Progenitor cell of endocrine pancreas (in vitro differentiated cells): ENCODE measurements at regions not wholly inside any gene's neighbourhood (a gene's known extent, or its start where the extent isn't known, plus 50 kb on each side); places are given as distances from the start of the nearest gene placed in this dataset.

Experiments
- DNase-seq: peaks from one replicate; pipeline ENCODE4 v3.0.0; 2021; ENCODE audit warnings: low spot score; ENCODE audit not compliant: unreplicated experiment
- H3K27ac Mint-ChIP-seq: 2 replicates; pipeline ENCODE4 v1.8.0; 2021; ENCODE audit warnings: mild to moderate bottlenecking, moderate library complexity, mixed read lengths
- H3K27me3 Mint-ChIP-seq: 2 replicates; pipeline ENCODE4 v1.8.0; 2021; ENCODE audit warnings: mixed read lengths
- H3K36me3 Mint-ChIP-seq: 2 replicates; pipeline ENCODE4 v1.8.0; 2022; ENCODE audit warnings: mixed read lengths; ENCODE audit not compliant: insufficient read depth
- H3K4me1 Mint-ChIP-seq: 2 replicates; pipeline ENCODE4 v1.8.0; 2021; ENCODE audit warnings: low read depth, mixed read lengths
- H3K4me3 Mint-ChIP-seq: 2 replicates; pipeline ENCODE4 v1.8.0; 2021; ENCODE audit warnings: low read depth, mild to moderate bottlenecking, moderate library complexity, mixed read lengths
- H3K9me3 Mint-ChIP-seq: 2 replicates; pipeline ENCODE4 v1.8.0; 2021; ENCODE audit warnings: low read depth, mixed read lengths
- TF ChIP-seq, protein P1 (sequence below): fragments of 200-600 bp; sonication (generic); IDR thresholded peaks from one replicate; pipeline ENCODE4 v1.5.0; 2021; ENCODE audit warnings: antibody characterized with exemption, mild to moderate bottlenecking; ENCODE audit not compliant: unreplicated experiment

DNA sequence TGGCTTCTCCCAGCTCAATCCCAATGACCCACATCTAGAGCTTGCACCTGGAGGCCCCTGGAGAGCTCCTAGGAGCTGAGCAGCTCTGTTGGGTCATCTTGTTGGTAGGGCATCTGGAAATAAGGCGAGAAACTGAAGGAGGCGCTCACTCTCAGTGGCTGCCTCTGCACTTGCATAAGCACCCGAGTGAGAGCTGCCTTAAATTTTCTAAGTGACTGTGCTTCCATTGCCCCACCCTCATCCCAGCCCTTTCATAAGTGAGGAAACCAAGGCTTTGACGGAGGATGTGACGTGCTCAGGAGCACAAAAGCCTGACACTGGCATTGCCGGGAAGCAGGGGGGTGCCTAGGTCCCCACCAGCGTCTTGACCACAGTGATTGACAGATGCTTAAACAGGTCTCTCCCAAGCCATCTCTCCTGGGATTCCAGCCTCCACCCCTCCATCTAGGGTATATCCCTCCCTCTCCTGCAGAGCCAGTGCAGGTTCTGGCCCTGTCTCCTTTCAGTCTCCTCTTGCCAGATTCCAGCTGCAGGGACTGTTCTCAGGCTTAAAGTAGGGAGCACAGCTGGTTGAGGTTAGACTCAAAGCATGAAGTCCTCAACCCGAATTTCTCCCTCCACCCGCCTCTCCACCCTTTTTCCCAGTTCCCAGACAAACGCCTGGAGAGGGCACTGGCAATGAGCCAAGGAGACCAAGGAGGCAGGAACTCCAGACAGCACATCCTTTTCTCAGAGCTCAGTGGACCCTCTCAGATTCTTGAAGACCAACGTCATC is 113.7 kb downstream of the IRX5 start:
- Mint-ChIP-seq H3K4me1 (no peaks in the 10 kb centered on the region), H3K36me3 (no peaks in the 10 kb centered on the region), H3K4me3 (no peak overlapping the region), H3K9me3 (no peaks in the 10 kb centered on the region), H3K27me3 (peaks cover 28% of the 10 kb centered on the region), H3K27ac (no peak overlapping the region)
- DNase-seq = no peak
- TF ChIP-seq, protein P1, sequence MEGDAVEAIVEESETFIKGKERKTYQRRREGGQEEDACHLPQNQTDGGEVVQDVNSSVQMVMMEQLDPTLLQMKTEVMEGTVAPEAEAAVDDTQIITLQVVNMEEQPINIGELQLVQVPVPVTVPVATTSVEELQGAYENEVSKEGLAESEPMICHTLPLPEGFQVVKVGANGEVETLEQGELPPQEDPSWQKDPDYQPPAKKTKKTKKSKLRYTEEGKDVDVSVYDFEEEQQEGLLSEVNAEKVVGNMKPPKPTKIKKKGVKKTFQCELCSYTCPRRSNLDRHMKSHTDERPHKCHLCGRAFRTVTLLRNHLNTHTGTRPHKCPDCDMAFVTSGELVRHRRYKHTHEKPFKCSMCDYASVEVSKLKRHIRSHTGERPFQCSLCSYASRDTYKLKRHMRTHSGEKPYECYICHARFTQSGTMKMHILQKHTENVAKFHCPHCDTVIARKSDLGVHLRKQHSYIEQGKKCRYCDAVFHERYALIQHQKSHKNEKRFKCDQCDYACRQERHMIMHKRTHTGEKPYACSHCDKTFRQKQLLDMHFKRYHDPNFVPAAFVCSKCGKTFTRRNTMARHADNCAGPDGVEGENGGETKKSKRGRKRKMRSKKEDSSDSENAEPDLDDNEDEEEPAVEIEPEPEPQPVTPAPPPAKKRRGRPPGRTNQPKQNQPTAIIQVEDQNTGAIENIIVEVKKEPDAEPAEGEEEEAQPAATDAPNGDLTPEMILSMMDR = no peak

DNA sequence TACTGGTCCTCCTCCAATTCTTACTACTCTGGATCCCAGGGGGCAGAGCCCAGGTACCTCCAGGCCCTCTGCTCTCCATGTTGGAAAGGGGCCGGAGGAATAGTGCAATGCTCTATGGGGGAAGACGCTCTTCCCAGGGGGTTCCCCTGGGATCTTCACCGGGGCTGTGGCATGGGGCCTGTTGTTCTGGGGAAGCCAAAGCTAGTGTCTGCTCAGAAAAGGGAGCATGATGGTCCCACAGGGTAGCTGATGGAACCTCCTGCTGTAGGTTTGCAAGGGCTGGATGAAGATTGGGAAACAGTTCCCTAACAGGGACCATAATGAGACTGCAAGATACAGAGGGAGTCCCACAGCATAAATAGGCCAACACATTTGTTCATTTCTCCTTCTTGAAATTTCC is 114.7 kb downstream of the IRX5 start:
- Mint-ChIP-seq H3K9me3 (no peaks in the 10 kb centered on the region), H3K4me3 (no peak overlapping the region), H3K27me3 (peaks cover 30% of the 10 kb centered on the region), H3K27ac (no peak overlapping the region), H3K36me3 (no peaks in the 10 kb centered on the region), H3K4me1 (peaks cover 1% of the 10 kb centered on the region)
- TF ChIP-seq, protein P1 = no peak
- DNase-seq = no peak

DNA sequence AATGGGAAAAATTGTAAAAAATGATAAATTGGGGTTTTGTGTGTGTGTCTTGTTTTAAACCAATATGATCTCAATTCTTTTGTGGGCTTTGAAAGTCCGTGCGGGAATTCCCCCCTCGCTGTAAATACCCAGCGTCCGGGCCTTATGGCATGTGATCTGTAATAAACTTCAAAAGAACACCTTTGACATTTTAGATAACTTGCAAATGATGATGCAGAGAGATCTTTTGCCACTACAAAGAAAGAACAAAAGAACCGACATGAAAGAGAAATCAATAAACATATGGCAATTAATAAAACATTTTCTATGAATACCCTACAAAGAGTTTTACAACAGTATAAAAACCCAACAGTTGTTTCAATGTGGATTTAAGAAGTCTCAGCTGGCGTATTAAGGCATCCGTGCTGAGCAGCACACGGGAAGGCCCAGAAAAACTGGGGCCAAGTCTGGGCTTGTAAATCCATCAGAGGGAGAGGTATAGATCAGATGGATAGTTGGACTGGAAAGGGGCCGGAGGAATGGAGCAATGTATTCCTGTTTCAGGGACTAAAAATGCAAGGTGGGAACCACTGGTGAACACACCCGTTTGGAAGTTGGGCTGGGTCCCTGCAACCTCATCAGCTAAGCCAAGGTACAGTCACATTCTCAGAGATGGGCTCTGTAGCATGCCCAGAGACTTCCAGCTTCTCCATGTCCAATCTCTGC is 115.2 kb downstream of the IRX5 start:
- Mint-ChIP-seq H3K4me1 (peaks cover 1% of the 10 kb centered on the region), H3K4me3 (no peak overlapping the region), H3K36me3 (no peaks in the 10 kb centered on the region), H3K9me3 (no peaks in the 10 kb centered on the region), H3K27ac (no peak overlapping the region), H3K27me3 (peaks cover 30% of the 10 kb centered on the region)
- DNase-seq = no peak
- TF ChIP-seq, protein P1 = no peak

DNA sequence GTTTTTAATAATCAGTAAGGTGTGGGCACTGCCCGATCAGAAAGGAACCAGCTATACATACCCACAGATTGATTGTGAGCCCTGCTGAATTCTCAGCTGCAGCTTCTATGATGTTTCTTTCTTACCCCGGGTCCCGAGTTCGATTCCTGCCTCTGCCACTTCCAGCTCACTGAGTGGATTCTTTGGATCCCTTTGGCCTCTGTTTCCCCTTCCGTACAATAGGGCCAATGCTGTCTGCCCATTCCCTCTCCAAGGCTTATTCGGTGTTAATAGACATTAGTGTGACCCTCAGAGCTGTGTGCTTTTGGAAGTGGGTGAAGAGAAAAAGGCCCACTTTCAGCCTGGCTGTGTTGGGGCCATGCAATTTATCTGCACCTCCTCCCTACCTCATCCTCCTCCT is 115.8 kb downstream of the IRX5 start:
- TF ChIP-seq, protein P1 = no peak
- peaks cover 32% of the 10 kb centered on the region for H3K27me3 Mint-ChIP-seq
- no peaks in the 10 kb centered on the region for H3K36me3 Mint-ChIP-seq
- H3K27ac Mint-ChIP-seq = no peak overlapping the region
- H3K4me1 Mint-ChIP-seq = peaks cover 1% of the 10 kb centered on the region
- DNase-seq = no peak
- no peaks in the 10 kb centered on the region for H3K9me3 Mint-ChIP-seq
- H3K4me3 Mint-ChIP-seq = no peak overlapping the region

DNA sequence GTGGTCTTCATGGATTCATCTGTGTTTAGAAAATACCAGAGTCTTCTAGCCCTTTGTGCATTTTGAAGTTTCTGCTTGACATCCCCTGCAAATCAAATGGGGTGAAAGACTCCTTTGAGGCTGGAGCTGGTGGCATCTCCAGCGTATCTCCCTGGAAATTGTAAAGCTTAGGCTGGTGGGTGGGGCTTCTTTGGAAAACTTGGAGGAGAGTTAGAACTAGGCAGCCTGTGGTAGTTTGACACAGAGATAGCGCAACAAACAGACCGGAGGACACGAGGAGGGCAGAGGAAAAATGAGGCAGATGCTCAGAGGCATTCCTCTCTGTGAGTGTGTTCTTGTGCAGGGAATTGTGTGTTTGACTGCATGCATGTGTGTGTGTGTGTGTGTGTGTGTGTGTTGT is 116.3 kb downstream of the IRX5 start:
- H3K4me3 Mint-ChIP-seq = no peak overlapping the region
- peaks cover 3% of the 10 kb centered on the region for H3K4me1 Mint-ChIP-seq
- H3K27ac Mint-ChIP-seq = no peak overlapping the region
- TF ChIP-seq, protein P1 = no peak
- DNase-seq = no peak
- no peaks in the 10 kb centered on the region for H3K36me3 Mint-ChIP-seq
- no peaks in the 10 kb centered on the region for H3K9me3 Mint-ChIP-seq
- H3K27me3 Mint-ChIP-seq = peaks cover 35% of the 10 kb centered on the region
